Activated CD4-positive, alpha-beta T cell treated with anti-CD3 and anti-CD28 coated beads for 1 hour (primary cell): ENCODE measurements at regions not wholly inside any gene's neighbourhood (a gene's known extent, or its start where the extent isn't known, plus 50 kb on each side); places are given as distances from the start of the nearest gene placed in this dataset.

ENCODE experiments used
- DNase-seq: peaks from one replicate; pipeline ENCODE4 v3.0.0-alpha.2; 2020

- DNase-seq: no peak
Measured at GRCh38 chr9:14961372-14962068, 51.3 kb upstream of the FREM1 start.

GRCh38 chr9:14960881-14961280 lies 50.7 kb upstream of the FREM1 start:
- no peak for DNase-seq
